Erythroblast (primary cell): ENCODE measurements at regions not wholly inside any gene's neighbourhood (a gene's known extent, or its start where the extent isn't known, plus 50 kb on each side); places are given as distances from the start of the nearest gene placed in this dataset.

Experiments used
- GATA1 ChIP-seq: IDR thresholded peaks from 2 replicates; pipeline ENCODE4 v1.6.1; 2011; ENCODE audit warnings: low read depth, mild to moderate bottlenecking, control low read depth, low read length, moderate library complexity
- POLR2A ChIP-seq: IDR thresholded peaks from 2 replicates; pipeline ENCODE4 v1.6.1; 2011; ENCODE audit warnings: mild to moderate bottlenecking, low read length

DNA sequence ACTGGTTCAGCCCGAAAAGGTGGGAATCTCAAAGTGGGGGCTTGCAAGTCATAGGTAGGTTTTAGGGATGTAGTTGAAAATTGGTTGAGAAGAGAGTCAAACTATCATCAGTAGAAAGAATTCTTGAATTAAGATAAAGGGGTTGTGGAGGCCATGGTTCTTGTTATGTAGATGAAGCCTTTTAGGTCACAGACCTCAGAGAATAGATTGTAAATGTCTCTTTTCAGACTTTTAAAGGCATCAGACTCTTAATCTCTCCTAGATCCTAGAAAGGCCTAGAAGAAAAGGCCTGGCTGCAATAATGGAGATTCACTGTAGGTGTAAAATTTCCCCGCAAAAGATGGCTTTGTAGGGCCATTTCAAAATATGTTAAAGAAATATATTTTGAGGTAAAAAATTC lies 96.4 kb downstream of the PSAT1 start:
- TF ChIP-seq POLR2A (no peak), GATA1 (no peak)
